SU-DHL-6 (cell line): ENCODE measurements at regions not wholly inside any gene's neighbourhood (a gene's known extent, or its start where the extent isn't known, plus 50 kb on each side); places are given as distances from the start of the nearest gene placed in this dataset.

Experiments
- H2AFZ ChIP-seq: fragments of 200-600 bp; sonication (generic); 2 replicates; pipeline ENCODE4 v1.6.1; 2014; ENCODE audit warnings: low read depth, mild to moderate bottlenecking, moderate library complexity, mixed read lengths, antibody characterized with exemption, low read length; ENCODE audit not compliant: severe bottlenecking
- H3F3A ChIP-seq: fragments of 200-600 bp; shearing (Covaris generic); 2 replicates; pipeline ENCODE4 v1.6.0; 2016; ENCODE audit warnings: antibody characterized with exemption, mild to moderate bottlenecking; ENCODE audit not compliant: insufficient read depth
- H3K27ac ChIP-seq: fragments of 200-600 bp; sonication (generic); 2 replicates; pipeline ENCODE4 v1.5.1; 2016; ENCODE audit warnings: low read depth, mild to moderate bottlenecking, low read length, moderate library complexity, mixed read lengths
- H3K27me3 ChIP-seq: fragments of 200-600 bp; sonication (generic), shearing (Covaris generic); 2 replicates; pipeline ENCODE4 v1.6.0; 2014; ENCODE audit warnings: mild to moderate bottlenecking, low read length
- H3K36me3 ChIP-seq: fragments of 200-600 bp; sonication (generic); 2 replicates; pipeline ENCODE4 v1.6.1; 2014; ENCODE audit warnings: mild to moderate bottlenecking, low read length, mixed read lengths
- H3K4me2 ChIP-seq: fragments of 300-600, 200-600 bp; shearing (Covaris generic), sonication (generic); 2 replicates; pipeline ENCODE4 v1.6.0; 2014; ENCODE audit warnings: low read length, low read depth, mild to moderate bottlenecking; ENCODE audit not compliant: poor library complexity, severe bottlenecking
- H3K4me3 ChIP-seq: fragments of 200-600 bp; sonication (generic); 2 replicates; pipeline ENCODE4 v1.5.1; 2014; ENCODE audit warnings: antibody characterized with exemption, low read length, mild to moderate bottlenecking, mixed read lengths; ENCODE audit not compliant: insufficient read depth, poor library complexity, severe bottlenecking
- H3K79me2 ChIP-seq: fragments of 200-600 bp; sonication (generic); 2 replicates; pipeline ENCODE4 v1.6.1; 2014; ENCODE audit warnings: mild to moderate bottlenecking, low read length, moderate library complexity; ENCODE audit not compliant: insufficient read depth
- H3K9ac ChIP-seq: fragments of 200-600 bp; sonication (generic); 2 replicates; pipeline ENCODE4 v1.7.0; 2014; ENCODE audit warnings: mild to moderate bottlenecking, low read length
- H3K9me2 ChIP-seq: fragments of 200-600 bp; sonication (generic); replicated peaks from 2 replicates; pipeline ENCODE4 v1.6.1; 2014; ENCODE audit warnings: low read length; ENCODE audit not compliant: insufficient read depth
- H3K9me3 ChIP-seq: fragments of 200-600 bp; sonication (generic); 2 replicates; pipeline ENCODE4 v1.6.1; 2014; ENCODE audit warnings: low read length, mixed read lengths; ENCODE audit not compliant: insufficient read depth
- H4K20me1 ChIP-seq: fragments of 200-600 bp; sonication (generic); 2 replicates; pipeline ENCODE4 v1.6.1; 2014; ENCODE audit warnings: low read depth, mild to moderate bottlenecking, antibody characterized with exemption, low read length, moderate library complexity, mixed read lengths
- EZH2phosphoT487 ChIP-seq: fragments of 200-600 bp; sonication (generic), shearing (Covaris generic); conservative IDR thresholded peaks from 2 replicates; pipeline ENCODE4 v1.6.1; 2018; ENCODE audit warnings: mild to moderate bottlenecking, antibody characterized with exemption, low read length, moderate library complexity, mixed read lengths
- TF ChIP-seq, protein P1 (sequence below): fragments of 200-600 bp; sonication (generic); IDR thresholded peaks from one replicate; pipeline ENCODE4 v1.5.1; 2017; ENCODE audit warnings: antibody characterized with exemption, mild to moderate bottlenecking, low read length, moderate library complexity; ENCODE audit not compliant: insufficient read depth, poor library complexity, severe bottlenecking

DNA sequence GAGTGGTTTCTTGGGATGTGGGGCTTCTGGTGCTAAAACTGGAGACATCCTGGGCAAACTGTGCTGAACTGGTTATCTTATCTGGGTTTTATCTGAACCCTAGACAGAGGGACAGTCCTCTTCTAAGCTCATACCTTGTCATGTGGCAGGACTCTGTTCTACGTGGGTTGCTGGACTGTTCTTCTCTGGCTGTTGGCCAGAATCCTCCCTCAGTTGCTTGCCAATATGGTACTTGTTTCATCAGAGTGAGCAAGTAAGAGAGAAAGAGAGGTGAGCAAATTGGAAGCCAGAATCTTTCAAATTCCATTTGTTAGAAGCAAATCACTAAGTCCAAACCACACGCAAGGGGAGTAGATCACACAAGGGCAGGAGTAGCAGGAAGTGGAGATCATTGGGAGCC is 291.5 kb upstream of the TBL1XR1 start:
- no peak overlapping the region for H3K4me3 ChIP-seq
- no peaks in the 10 kb centered on the region for H3K79me2 ChIP-seq

DNA sequence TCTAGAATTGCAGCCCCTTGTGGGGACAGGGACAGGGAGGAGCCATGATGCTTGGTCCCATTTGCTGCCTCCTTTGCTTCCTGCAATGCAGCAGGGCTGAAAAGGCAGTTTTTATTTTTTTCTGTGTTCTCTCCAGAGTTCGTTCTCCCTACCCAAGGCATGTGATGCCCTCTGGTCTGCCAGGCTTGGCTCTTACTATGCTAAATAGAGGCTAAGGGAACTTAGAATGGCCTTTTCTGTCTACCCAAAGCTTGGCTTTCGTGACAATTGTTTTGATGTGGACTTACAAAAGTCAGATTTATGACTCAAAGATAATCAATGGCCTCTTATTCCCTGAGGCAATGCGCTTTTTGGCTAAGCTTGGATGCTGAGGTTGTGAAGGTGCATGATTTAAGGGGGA is 293.3 kb upstream of the TBL1XR1 start:
- TF ChIP-seq EZH2phosphoT487: no peak
- TF ChIP-seq, protein P1, sequence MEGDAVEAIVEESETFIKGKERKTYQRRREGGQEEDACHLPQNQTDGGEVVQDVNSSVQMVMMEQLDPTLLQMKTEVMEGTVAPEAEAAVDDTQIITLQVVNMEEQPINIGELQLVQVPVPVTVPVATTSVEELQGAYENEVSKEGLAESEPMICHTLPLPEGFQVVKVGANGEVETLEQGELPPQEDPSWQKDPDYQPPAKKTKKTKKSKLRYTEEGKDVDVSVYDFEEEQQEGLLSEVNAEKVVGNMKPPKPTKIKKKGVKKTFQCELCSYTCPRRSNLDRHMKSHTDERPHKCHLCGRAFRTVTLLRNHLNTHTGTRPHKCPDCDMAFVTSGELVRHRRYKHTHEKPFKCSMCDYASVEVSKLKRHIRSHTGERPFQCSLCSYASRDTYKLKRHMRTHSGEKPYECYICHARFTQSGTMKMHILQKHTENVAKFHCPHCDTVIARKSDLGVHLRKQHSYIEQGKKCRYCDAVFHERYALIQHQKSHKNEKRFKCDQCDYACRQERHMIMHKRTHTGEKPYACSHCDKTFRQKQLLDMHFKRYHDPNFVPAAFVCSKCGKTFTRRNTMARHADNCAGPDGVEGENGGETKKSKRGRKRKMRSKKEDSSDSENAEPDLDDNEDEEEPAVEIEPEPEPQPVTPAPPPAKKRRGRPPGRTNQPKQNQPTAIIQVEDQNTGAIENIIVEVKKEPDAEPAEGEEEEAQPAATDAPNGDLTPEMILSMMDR: no peak
- H3K79me2 ChIP-seq: no peaks in the 10 kb centered on the region
- H3F3A ChIP-seq: no peaks in the 10 kb centered on the region
- H3K9me3 ChIP-seq: no peaks in the 10 kb centered on the region
- H3K9me2 ChIP-seq: no peaks in the 10 kb centered on the region
- H3K9ac ChIP-seq: no peak overlapping the region
- no peak overlapping the region for H3K4me2 ChIP-seq
- H3K36me3 ChIP-seq: no peaks in the 10 kb centered on the region
- H3K4me3 ChIP-seq: no peak overlapping the region
- H4K20me1 ChIP-seq: no peaks in the 10 kb centered on the region
- H3K27ac ChIP-seq: no peak overlapping the region
- no peaks in the 10 kb centered on the region for H3K27me3 ChIP-seq
- H2AFZ ChIP-seq: no peak overlapping the region

More for the DNA sequence above, 291.5 kb upstream of the TBL1XR1 start:
- Histone ChIP-seq H2AFZ (no peak overlapping the region), H3K9ac (no peak overlapping the region), H3K36me3 (no peaks in the 10 kb centered on the region), H3F3A (no peaks in the 10 kb centered on the region), H3K27me3 (no peaks in the 10 kb centered on the region), H3K9me2 (no peaks in the 10 kb centered on the region), H3K27ac (no peak overlapping the region), H4K20me1 (no peaks in the 10 kb centered on the region), H3K4me2 (no peak overlapping the region), H3K9me3 (no peaks in the 10 kb centered on the region)
- no peak for TF ChIP-seq EZH2phosphoT487
- TF ChIP-seq, protein P1: no peak

DNA sequence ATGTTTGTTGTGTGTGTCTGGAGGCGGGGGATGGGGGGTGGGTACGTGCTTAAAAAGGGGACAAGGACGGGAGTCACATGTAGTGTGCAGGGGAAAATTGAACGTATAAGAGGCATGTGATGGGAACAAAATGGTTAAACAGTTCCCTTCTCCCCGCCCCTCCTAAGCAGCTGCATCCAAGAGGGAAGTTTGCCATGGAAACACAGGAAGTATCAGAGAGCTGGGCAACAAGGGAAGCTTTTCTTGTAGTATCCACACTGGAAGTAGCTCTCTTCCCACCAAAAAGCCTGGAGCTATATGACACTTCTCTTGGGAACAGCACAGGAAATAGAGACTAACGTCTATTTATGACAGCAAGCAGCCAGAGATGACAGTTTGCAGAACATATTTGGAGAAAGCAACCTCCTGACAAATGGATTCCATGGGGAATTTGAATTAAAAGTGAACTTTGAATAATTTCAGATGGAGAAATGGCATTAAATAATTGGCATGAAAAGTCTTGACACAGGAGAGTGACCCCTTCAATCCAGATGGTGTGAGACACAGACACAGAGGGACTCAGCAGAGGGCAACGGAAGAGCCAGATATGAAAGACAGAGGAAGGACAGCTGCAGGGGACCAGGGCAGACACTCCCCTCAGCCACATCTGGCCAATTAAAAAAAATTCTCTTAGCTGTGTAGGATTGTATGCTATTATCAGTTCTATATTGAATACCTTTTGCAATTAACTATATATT is 294.2 kb upstream of the TBL1XR1 start:
- Histone ChIP-seq H3K4me2 (no peak overlapping the region), H3K9ac (no peak overlapping the region), H3K27ac (no peak overlapping the region), H3F3A (no peaks in the 10 kb centered on the region), H3K9me3 (no peaks in the 10 kb centered on the region), H3K79me2 (no peaks in the 10 kb centered on the region), H2AFZ (no peak overlapping the region), H3K27me3 (no peaks in the 10 kb centered on the region), H4K20me1 (no peaks in the 10 kb centered on the region), H3K9me2 (no peaks in the 10 kb centered on the region), H3K36me3 (no peaks in the 10 kb centered on the region), H3K4me3 (no peak overlapping the region)
- no peak for TF ChIP-seq EZH2phosphoT487
- TF ChIP-seq, protein P1: no peak
